Thyroid gland (tissue), 4 donors: ENCODE measurements at regions not wholly inside any gene's neighbourhood (a gene's known extent, or its start where the extent isn't known, plus 50 kb on each side); places are given as distances from the start of the nearest gene placed in this dataset.
"Not testable (repeated sequence)": the region's sequence is repeated elsewhere in the genome, so short reads cannot be mapped to it uniquely, and the experiment has no call there.

Source experiments
- POLR2A ChIP-seq, 2 donors: fragments of 450-650 bp; IDR thresholded peaks; one replicate each; pipeline ENCODE4 v1.6.1; 2017; ENCODE audit warnings: antibody characterized with exemption in 2 of 2, mild to moderate bottlenecking in 2 of 2, moderate library complexity in 1 of 2
- TF ChIP-seq, protein P1 (sequence below), 6 experiments: fragments of 200-600 bp in 3 of 6; fragments of 450-650 bp in 3 of 6; sonication (generic) in 3 of 6; IDR thresholded peaks; one replicate each; pipeline ENCODE4 v1.5.1; 2016 to 2019; ENCODE audit warnings: antibody characterized with exemption in 6 of 6, mild to moderate bottlenecking in 2 of 6, inconsistent platforms in 1 of 6, moderate library complexity in 1 of 6

GRCh38 chr3:75607996-75608395 lies 56.1 kb upstream of the FRG2C start:
- not testable (repeated sequence) for TF ChIP-seq POLR2A (IDR thresholded peaks at IDR 0.05)
- TF ChIP-seq, protein P1, sequence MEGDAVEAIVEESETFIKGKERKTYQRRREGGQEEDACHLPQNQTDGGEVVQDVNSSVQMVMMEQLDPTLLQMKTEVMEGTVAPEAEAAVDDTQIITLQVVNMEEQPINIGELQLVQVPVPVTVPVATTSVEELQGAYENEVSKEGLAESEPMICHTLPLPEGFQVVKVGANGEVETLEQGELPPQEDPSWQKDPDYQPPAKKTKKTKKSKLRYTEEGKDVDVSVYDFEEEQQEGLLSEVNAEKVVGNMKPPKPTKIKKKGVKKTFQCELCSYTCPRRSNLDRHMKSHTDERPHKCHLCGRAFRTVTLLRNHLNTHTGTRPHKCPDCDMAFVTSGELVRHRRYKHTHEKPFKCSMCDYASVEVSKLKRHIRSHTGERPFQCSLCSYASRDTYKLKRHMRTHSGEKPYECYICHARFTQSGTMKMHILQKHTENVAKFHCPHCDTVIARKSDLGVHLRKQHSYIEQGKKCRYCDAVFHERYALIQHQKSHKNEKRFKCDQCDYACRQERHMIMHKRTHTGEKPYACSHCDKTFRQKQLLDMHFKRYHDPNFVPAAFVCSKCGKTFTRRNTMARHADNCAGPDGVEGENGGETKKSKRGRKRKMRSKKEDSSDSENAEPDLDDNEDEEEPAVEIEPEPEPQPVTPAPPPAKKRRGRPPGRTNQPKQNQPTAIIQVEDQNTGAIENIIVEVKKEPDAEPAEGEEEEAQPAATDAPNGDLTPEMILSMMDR (IDR thresholded peaks at IDR 0.05): not testable (repeated sequence)
